RPMI8226 (cell line): ENCODE measurements at regions not wholly inside any gene's neighbourhood (a gene's known extent, or its start where the extent isn't known, plus 50 kb on each side); places are given as distances from the start of the nearest gene placed in this dataset.

Source experiments
- DNase-seq: peaks from one replicate; pipeline ENCODE4 v3.0.0-alpha.2; 2015

- no peak for DNase-seq
These were observed 92.9 kb upstream of the SYNDIG1 start for GRCh38 chr20:24376311-24377099.

- no peak for DNase-seq
These were observed 96.1 kb upstream of the SYNDIG1 start for GRCh38 chr20:24373372-24373771.

- DNase-seq: no peak
These were observed 98.3 kb upstream of the SYNDIG1 start for GRCh38 chr20:24370911-24371695.

- no peak for DNase-seq
These were observed 99.2 kb upstream of the SYNDIG1 start for GRCh38 chr20:24370249-24370648.

GRCh38 chr20:24368253-24368652 is 101.2 kb upstream of the SYNDIG1 start:
- DNase-seq: no peak

- DNase-seq: no peak
These were observed 103.0 kb upstream of the SYNDIG1 start for GRCh38 chr20:24366336-24367004.

GRCh38 chr20:24365670-24366069 is 103.8 kb upstream of the SYNDIG1 start:
- no peak for DNase-seq

GRCh38 chr20:24364482-24364881 is 104.9 kb upstream of the SYNDIG1 start:
- DNase-seq: no peak

- DNase-seq: no peak
These were observed 106.4 kb upstream of the SYNDIG1 start for GRCh38 chr20:24363031-24363430.

- DNase-seq: no peak
These were observed 107.3 kb upstream of the SYNDIG1 start for GRCh38 chr20:24362080-24362479.

GRCh38 chr20:24361541-24361940 is 107.9 kb upstream of the SYNDIG1 start:
- DNase-seq: no peak

- no peak for DNase-seq
These were observed 108.9 kb upstream of the SYNDIG1 start for GRCh38 chr20:24360531-24360930.

GRCh38 chr20:24359321-24360027 is 110.0 kb upstream of the SYNDIG1 start:
- DNase-seq: no peak

GRCh38 chr20:24357931-24358330 is 111.5 kb upstream of the SYNDIG1 start:
- no peak for DNase-seq

GRCh38 chr20:24357177-24357576 is 112.3 kb upstream of the SYNDIG1 start:
- no peak for DNase-seq

- no peak for DNase-seq
These were observed 116.2 kb upstream of the SYNDIG1 start for GRCh38 chr20:24353135-24353690.

GRCh38 chr20:24350923-24351368 is 118.5 kb upstream of the SYNDIG1 start:
- no peak for DNase-seq

GRCh38 chr20:24341781-24342180 is 127.6 kb upstream of the SYNDIG1 start:
- DNase-seq: no peak

- DNase-seq: no peak
These were observed 128.5 kb upstream of the SYNDIG1 start for GRCh38 chr20:24340933-24341332.

GRCh38 chr20:24339210-24339641 is 130.2 kb upstream of the SYNDIG1 start:
- no peak for DNase-seq

- no peak for DNase-seq
These were observed 131.9 kb upstream of the SYNDIG1 start for GRCh38 chr20:24337551-24337950.

GRCh38 chr20:24337069-24337468 is 132.4 kb upstream of the SYNDIG1 start:
- no peak for DNase-seq

GRCh38 chr20:24334830-24335229 is 134.6 kb upstream of the SYNDIG1 start:
- no peak for DNase-seq
